SK-N-SH (cell line): ENCODE measurements at regions not wholly inside any gene's neighbourhood (a gene's known extent, or its start where the extent isn't known, plus 50 kb on each side); places are given as distances from the start of the nearest gene placed in this dataset.
"Not testable (repeated sequence)": the region's sequence is repeated elsewhere in the genome, so short reads cannot be mapped to it uniquely, and the experiment has no call there.

Experiments
- CHD2 ChIP-seq: fragments of 150-350 bp; IDR thresholded peaks from 2 replicates; pipeline ENCODE4 v1.6.1; 2018; ENCODE audit warnings: low read length; ENCODE audit not compliant: partially characterized antibody
- CTCF ChIP-seq: fragments of 200-600 bp; sonication (generic); IDR thresholded peaks from 2 replicates; pipeline ENCODE4 v1.6.1; 2017; ENCODE audit warnings: antibody characterized with exemption, mild to moderate bottlenecking, moderate library complexity
- FOXM1 ChIP-seq: IDR thresholded peaks from 2 replicates; pipeline ENCODE4 v1.4.0; 2012; ENCODE audit warnings: low read depth, mild to moderate bottlenecking
- GATA2 ChIP-seq: sonication (generic); formaldehyde crosslinking; IDR thresholded peaks from 2 replicates; pipeline ENCODE4 v1.5.0; 2020; ENCODE audit warnings: mild to moderate bottlenecking, missing genetic modification reagents
- JUND ChIP-seq: IDR thresholded peaks from 2 replicates; pipeline ENCODE4 v1.4.0; 2012
- NRF1 ChIP-seq: IDR thresholded peaks from 2 replicates; pipeline ENCODE4 v1.6.1; 2012; ENCODE audit warnings: low read depth, mild to moderate bottlenecking, low read length
- POLR2AphosphoS5 ChIP-seq: IDR thresholded peaks from 2 replicates; pipeline ENCODE4 v1.6.1; 2012; ENCODE audit warnings: low read depth, low read length
- REST ChIP-seq: IDR thresholded peaks from 2 replicates; pipeline ENCODE4 v1.6.1; 2012; ENCODE audit warnings: mild to moderate bottlenecking, low read depth, low read length, moderate library complexity
- RFX5 ChIP-seq: IDR thresholded peaks from 2 replicates; pipeline ENCODE4 v1.6.1; 2012; ENCODE audit warnings: mild to moderate bottlenecking, improper control_type of control experiment, low read length
- SIN3A ChIP-seq: IDR thresholded peaks from 2 replicates; pipeline ENCODE4 v1.6.1; 2012; ENCODE audit warnings: low read depth, mild to moderate bottlenecking, low read length, moderate library complexity, borderline replicate concordance
- USF2 ChIP-seq: fragments of 150-350 bp; IDR thresholded peaks from 2 replicates; pipeline ENCODE4 v1.6.1; 2017; ENCODE audit warnings: antibody characterized with exemption, low read length, low read depth, borderline replicate concordance
- YY1 ChIP-seq: IDR thresholded peaks from 2 replicates; pipeline ENCODE4 v1.4.0; 2012; ENCODE audit warnings: low read depth, mild to moderate bottlenecking

GRCh38 chr20:30912661-30913026, 344.8 kb upstream of the DEFB115 start:
- not testable (repeated sequence) for TF ChIP-seq POLR2AphosphoS5; CTCF; GATA2 (CRISPR knock-in tag); FOXM1; NRF1; USF2; JUND; YY1; REST; RFX5; SIN3A; CHD2
